ENCODE measurements at regions not wholly inside any gene's neighbourhood (a gene's known extent, or its start where the extent isn't known, plus 50 kb on each side); places are given as distances from the start of the nearest gene placed in this dataset.

- H4K20me1 ChIP-seq (replicated peaks; ENCODE audit: control insufficient read depth, extremely low read depth, insufficient read depth, low read length) = no peaks in the 10 kb centered on the region
- H3K9ac ChIP-seq (replicated peaks; ENCODE audit: extremely low read depth, insufficient read depth, low read length) = no peak overlapping the region
- TF ChIP-seq MAX (IDR thresholded peaks at IDR 0.05; ENCODE audit: insufficient read depth, insufficient read length) = no peak
- no peak for TF ChIP-seq POLR2A (IDR thresholded peaks at IDR 0.05; ENCODE audit: low read depth, low read length)
- TF ChIP-seq GATA2 (IDR thresholded peaks at IDR 0.05; ENCODE audit: insufficient read depth, insufficient read length, low read depth, low read length) = no peak
- no peak for TF ChIP-seq MYC (IDR thresholded peaks at IDR 0.05; ENCODE audit: low read depth, low read length)
- no peak for TF ChIP-seq EZH2 (IDR thresholded peaks at IDR 0.05; ENCODE audit: borderline replicate concordance, low read depth, low read length, severe bottlenecking)
- TF ChIP-seq CTCF (IDR thresholded peaks at IDR 0.05; ENCODE audit: extremely low read depth in 1 of 2, insufficient read depth in 1 of 2, low read depth in 1 of 2, low read length in 2 of 2) = no peak
- H3K4me1 ChIP-seq (ENCODE audit: control insufficient read depth, extremely low read depth, insufficient read depth, low read length) = no peaks in the 10 kb centered on the region
- H3K4me3 ChIP-seq (replicated peaks in 1 of 3; ENCODE audit: insufficient read depth in 1 of 3, low read depth in 1 of 3, low read length in 3 of 3) = no peak overlapping the region
- H3K79me2 ChIP-seq (ENCODE audit: control insufficient read depth, insufficient read depth, low read length) = no peaks in the 10 kb centered on the region
- DNase-seq (ENCODE audit: low read depth, low spot score) (no peak), FAIRE-seq (no peak)
- CTCF ChIA-PET = no interaction called here
- no peak overlapping the region for H3K27ac ChIP-seq (ENCODE audit: insufficient read depth, low read depth, low read length)
- POLR2A ChIA-PET = no interaction called here
- no peaks in the 10 kb centered on the region for H3K27me3 ChIP-seq (ENCODE audit: control insufficient read depth in 2 of 2, insufficient read depth in 2 of 2, low read length in 2 of 2)
- intact Hi-C loops (cut with micrococcal nuclease) = no loop called here
- H3K9me3 ChIP-seq (replicated peaks; ENCODE audit: control insufficient read depth, insufficient read depth, low read length) = no peaks in the 10 kb centered on the region
- no peak overlapping the region for H3K4me2 ChIP-seq (ENCODE audit: insufficient read depth, low read length)
- dilution Hi-C loops (cut with MboI; ENCODE audit: extremely low pct_ligation_motif_present, low sequenced_read_pairs) = no loop called here
- H3K36me3 ChIP-seq (ENCODE audit: control insufficient read depth in 2 of 2, extremely low read depth in 1 of 2, insufficient read depth in 2 of 2, low read length in 2 of 2) = no peaks in the 10 kb centered on the region
- H2AFZ ChIP-seq (ENCODE audit: low read depth, low read length) = no peak overlapping the region
- no peaks in the 10 kb centered on the region for H3K9me1 ChIP-seq (replicated peaks; ENCODE audit: control insufficient read depth, extremely low read depth, insufficient read depth, low read length)
- no TSS peak for BruUV-seq (replicated peaks)
Measured at GRCh38 chr4:156336511-156336910, 382.8 kb upstream of the CTSO start.

- ChIA-PET CTCF (no interaction called here), POLR2A (no interaction called here)
- dilution Hi-C loops (cut with MboI; ENCODE audit: extremely low pct_ligation_motif_present, low sequenced_read_pairs) (no loop called here), intact Hi-C loops (cut with micrococcal nuclease) (no loop called here)
- BruUV-seq (replicated peaks) = no TSS peak
- no peak overlapping the region for H3K4me3 ChIP-seq (replicated peaks in 1 of 3; ENCODE audit: insufficient read depth in 1 of 3, low read depth in 1 of 3, low read length in 3 of 3)
- no peaks in the 10 kb centered on the region for H3K27me3 ChIP-seq (ENCODE audit: control insufficient read depth in 2 of 2, insufficient read depth in 2 of 2, low read length in 2 of 2)
- no peaks in the 10 kb centered on the region for H4K20me1 ChIP-seq (replicated peaks; ENCODE audit: control insufficient read depth, extremely low read depth, insufficient read depth, low read length)
- H2AFZ ChIP-seq (ENCODE audit: low read depth, low read length) = no peak overlapping the region
- no peaks in the 10 kb centered on the region for H3K4me1 ChIP-seq (ENCODE audit: control insufficient read depth, extremely low read depth, insufficient read depth, low read length)
- H3K9ac ChIP-seq (replicated peaks; ENCODE audit: extremely low read depth, insufficient read depth, low read length) = no peak overlapping the region
- H3K4me2 ChIP-seq (ENCODE audit: insufficient read depth, low read length) = no peak overlapping the region
- no peaks in the 10 kb centered on the region for H3K36me3 ChIP-seq (ENCODE audit: control insufficient read depth in 2 of 2, extremely low read depth in 1 of 2, insufficient read depth in 2 of 2, low read length in 2 of 2)
- no peaks in the 10 kb centered on the region for H3K79me2 ChIP-seq (ENCODE audit: control insufficient read depth, insufficient read depth, low read length)
- no peak overlapping the region for H3K27ac ChIP-seq (ENCODE audit: insufficient read depth, low read depth, low read length)
- no peaks in the 10 kb centered on the region for H3K9me1 ChIP-seq (replicated peaks; ENCODE audit: control insufficient read depth, extremely low read depth, insufficient read depth, low read length)
- no peaks in the 10 kb centered on the region for H3K9me3 ChIP-seq (replicated peaks; ENCODE audit: control insufficient read depth, insufficient read depth, low read length)
- DNase-seq (ENCODE audit: low read depth, low spot score) (no peak), FAIRE-seq (no peak)
- TF ChIP-seq MYC (IDR thresholded peaks at IDR 0.05; ENCODE audit: low read depth, low read length) = no peak
- TF ChIP-seq POLR2A (IDR thresholded peaks at IDR 0.05; ENCODE audit: low read depth, low read length) = no peak
- TF ChIP-seq EZH2 (IDR thresholded peaks at IDR 0.05; ENCODE audit: borderline replicate concordance, low read depth, low read length, severe bottlenecking) = no peak
- TF ChIP-seq CTCF (IDR thresholded peaks at IDR 0.05; ENCODE audit: extremely low read depth in 1 of 2, insufficient read depth in 1 of 2, low read depth in 1 of 2, low read length in 2 of 2) = no peak
- no peak for TF ChIP-seq MAX (IDR thresholded peaks at IDR 0.05; ENCODE audit: insufficient read depth, insufficient read length)
- TF ChIP-seq POLR2AphosphoS5 (IDR thresholded peaks at IDR 0.05; ENCODE audit: insufficient read depth, low read depth, low read length) = no peak
- no peak for TF ChIP-seq FOS (IDR thresholded peaks at IDR 0.05; ENCODE audit: borderline replicate concordance, insufficient read depth, low read length)
- no peak for TF ChIP-seq JUN (IDR thresholded peaks at IDR 0.05; ENCODE audit: borderline replicate concordance, insufficient read depth, insufficient read length, low read depth)
- TF ChIP-seq GATA2 (IDR thresholded peaks at IDR 0.05; ENCODE audit: insufficient read depth, insufficient read length, low read depth, low read length) = no peak
Measured at GRCh38 chr4:156335721-156336120, 382.1 kb upstream of the CTSO start.

Data from endothelial cell of umbilical vein (primary cell).